ENCODE measurements at regions not wholly inside any gene's neighbourhood (a gene's known extent, or its start where the extent isn't known, plus 50 kb on each side); places are given as distances from the start of the nearest gene placed in this dataset.

- POLR2A ChIA-PET = no interaction called here
- TF ChIP-seq, protein P1, sequence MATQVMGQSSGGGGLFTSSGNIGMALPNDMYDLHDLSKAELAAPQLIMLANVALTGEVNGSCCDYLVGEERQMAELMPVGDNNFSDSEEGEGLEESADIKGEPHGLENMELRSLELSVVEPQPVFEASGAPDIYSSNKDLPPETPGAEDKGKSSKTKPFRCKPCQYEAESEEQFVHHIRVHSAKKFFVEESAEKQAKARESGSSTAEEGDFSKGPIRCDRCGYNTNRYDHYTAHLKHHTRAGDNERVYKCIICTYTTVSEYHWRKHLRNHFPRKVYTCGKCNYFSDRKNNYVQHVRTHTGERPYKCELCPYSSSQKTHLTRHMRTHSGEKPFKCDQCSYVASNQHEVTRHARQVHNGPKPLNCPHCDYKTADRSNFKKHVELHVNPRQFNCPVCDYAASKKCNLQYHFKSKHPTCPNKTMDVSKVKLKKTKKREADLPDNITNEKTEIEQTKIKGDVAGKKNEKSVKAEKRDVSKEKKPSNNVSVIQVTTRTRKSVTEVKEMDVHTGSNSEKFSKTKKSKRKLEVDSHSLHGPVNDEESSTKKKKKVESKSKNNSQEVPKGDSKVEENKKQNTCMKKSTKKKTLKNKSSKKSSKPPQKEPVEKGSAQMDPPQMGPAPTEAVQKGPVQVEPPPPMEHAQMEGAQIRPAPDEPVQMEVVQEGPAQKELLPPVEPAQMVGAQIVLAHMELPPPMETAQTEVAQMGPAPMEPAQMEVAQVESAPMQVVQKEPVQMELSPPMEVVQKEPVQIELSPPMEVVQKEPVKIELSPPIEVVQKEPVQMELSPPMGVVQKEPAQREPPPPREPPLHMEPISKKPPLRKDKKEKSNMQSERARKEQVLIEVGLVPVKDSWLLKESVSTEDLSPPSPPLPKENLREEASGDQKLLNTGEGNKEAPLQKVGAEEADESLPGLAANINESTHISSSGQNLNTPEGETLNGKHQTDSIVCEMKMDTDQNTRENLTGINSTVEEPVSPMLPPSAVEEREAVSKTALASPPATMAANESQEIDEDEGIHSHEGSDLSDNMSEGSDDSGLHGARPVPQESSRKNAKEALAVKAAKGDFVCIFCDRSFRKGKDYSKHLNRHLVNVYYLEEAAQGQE (IDR thresholded peaks at IDR 0.05; ENCODE audit: insufficient read depth in 1 of 2, low read depth in 2 of 2, low read length in 1 of 2) = no peak
- TF ChIP-seq TCF7L2 (IDR thresholded peaks at IDR 0.05; ENCODE audit: low read depth, low read length) (no peak), SIN3A (IDR thresholded peaks at IDR 0.05; ENCODE audit: borderline replicate concordance, insufficient read depth, low read depth, low read length) (no peak), POLR2AphosphoS5 (IDR thresholded peaks at IDR 0.05; ENCODE audit: low read depth, low read length) (no peak)
- TF ChIP-seq, protein P2, sequence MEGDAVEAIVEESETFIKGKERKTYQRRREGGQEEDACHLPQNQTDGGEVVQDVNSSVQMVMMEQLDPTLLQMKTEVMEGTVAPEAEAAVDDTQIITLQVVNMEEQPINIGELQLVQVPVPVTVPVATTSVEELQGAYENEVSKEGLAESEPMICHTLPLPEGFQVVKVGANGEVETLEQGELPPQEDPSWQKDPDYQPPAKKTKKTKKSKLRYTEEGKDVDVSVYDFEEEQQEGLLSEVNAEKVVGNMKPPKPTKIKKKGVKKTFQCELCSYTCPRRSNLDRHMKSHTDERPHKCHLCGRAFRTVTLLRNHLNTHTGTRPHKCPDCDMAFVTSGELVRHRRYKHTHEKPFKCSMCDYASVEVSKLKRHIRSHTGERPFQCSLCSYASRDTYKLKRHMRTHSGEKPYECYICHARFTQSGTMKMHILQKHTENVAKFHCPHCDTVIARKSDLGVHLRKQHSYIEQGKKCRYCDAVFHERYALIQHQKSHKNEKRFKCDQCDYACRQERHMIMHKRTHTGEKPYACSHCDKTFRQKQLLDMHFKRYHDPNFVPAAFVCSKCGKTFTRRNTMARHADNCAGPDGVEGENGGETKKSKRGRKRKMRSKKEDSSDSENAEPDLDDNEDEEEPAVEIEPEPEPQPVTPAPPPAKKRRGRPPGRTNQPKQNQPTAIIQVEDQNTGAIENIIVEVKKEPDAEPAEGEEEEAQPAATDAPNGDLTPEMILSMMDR (IDR thresholded peaks at IDR 0.05) = no peak
Observed at GRCh38 chr2:65549631-65550030, 117.2 kb upstream of the SPRED2 start.

GRCh38 chr2:65549257-65549627, 116.8 kb upstream of the SPRED2 start:
- Histone ChIP-seq H3K9me3 (ENCODE audit: control insufficient read depth, insufficient read depth, low read depth, low read length) (no peaks in the 10 kb centered on the region), H3K27me3 (ENCODE audit: control insufficient read depth, insufficient read depth, low read length) (no peaks in the 10 kb centered on the region), H3K36me3 (ENCODE audit: control insufficient read depth, insufficient read depth, low read length) (no peaks in the 10 kb centered on the region), H3K4me3 (ENCODE audit: low read depth in 2 of 2, low read length in 2 of 2) (no peak overlapping the region), H3K27ac (ENCODE audit: low read length) (no peak overlapping the region), H3K4me1 (ENCODE audit: control insufficient read depth, insufficient read depth, low read length) (no peaks in the 10 kb centered on the region; the same call in 1 of the 2 replicates)
- TF ChIP-seq, protein P2 (IDR thresholded peaks at IDR 0.05) = no peak
- TF ChIP-seq POLR2AphosphoS5 (IDR thresholded peaks at IDR 0.05; ENCODE audit: low read depth, low read length) (no peak), SIN3A (IDR thresholded peaks at IDR 0.05; ENCODE audit: borderline replicate concordance, insufficient read depth, low read depth, low read length) (no peak), TCF7L2 (IDR thresholded peaks at IDR 0.05; ENCODE audit: low read depth, low read length) (no peak)
- TF ChIP-seq, protein P1 (IDR thresholded peaks at IDR 0.05; ENCODE audit: insufficient read depth in 1 of 2, low read depth in 2 of 2, low read length in 1 of 2) = no peak
- ChIA-PET POLR2A (no interaction called here), CTCF (no interaction called here)
- BruUV-seq (replicated peaks) = no TSS peak
- in situ Hi-C loops (cut with HindIII; ENCODE audit: low pct_unique_long_range_greater_than_20kb, low sequenced_read_pairs) = no loop called here
- intact Hi-C loops (cut with micrococcal nuclease; ENCODE audit: unreplicated experiment) = no loop called here
- ATAC-seq (no peak), DNase-seq (ENCODE audit: low read depth, low spot score) (no peak)

More at GRCh38 chr2:65549631-65550030, 117.2 kb upstream of the SPRED2 start:
- no peak overlapping the region for H3K27ac ChIP-seq (ENCODE audit: low read length)
- in situ Hi-C loops (cut with HindIII; ENCODE audit: low pct_unique_long_range_greater_than_20kb, low sequenced_read_pairs) = no loop called here
- H3K4me1 ChIP-seq (ENCODE audit: control insufficient read depth, insufficient read depth, low read length) = no peaks in the 10 kb centered on the region; the same call in 1 of the 2 replicates
- CTCF ChIA-PET = no interaction called here
- BruUV-seq (replicated peaks) = no TSS peak
- ATAC-seq (no peak), DNase-seq (ENCODE audit: low read depth, low spot score) (no peak)
- H3K9me3 ChIP-seq (ENCODE audit: control insufficient read depth, insufficient read depth, low read depth, low read length) = no peaks in the 10 kb centered on the region
- H3K36me3 ChIP-seq (ENCODE audit: control insufficient read depth, insufficient read depth, low read length) = no peaks in the 10 kb centered on the region
- H3K27me3 ChIP-seq (ENCODE audit: control insufficient read depth, insufficient read depth, low read length) = no peaks in the 10 kb centered on the region
- no peak overlapping the region for H3K4me3 ChIP-seq (ENCODE audit: low read depth in 2 of 2, low read length in 2 of 2)
- intact Hi-C loops (cut with micrococcal nuclease; ENCODE audit: unreplicated experiment) = loop anchor here (5.0 to 10.0 kb wide), 3 partner anchors 112 to 282 kb away; no protein-coding TSS in a partner anchor

Measured in Panc1 (cell line).